Panc1 (cell line): ENCODE measurements at regions not wholly inside any gene's neighbourhood (a gene's known extent, or its start where the extent isn't known, plus 50 kb on each side); places are given as distances from the start of the nearest gene placed in this dataset.

Source experiments
- ATAC-seq: fragments of 200-7000 bp; cut with Tn5 transposase; 2 replicates; pipeline ENCODE4 v1.9.1; 2020; ENCODE audit warnings: mild to moderate bottlenecking, moderate library complexity
- BruUV-seq: library from RNA; stranded (reverse); fragments of 400-500 nt; replicated peaks from 2 replicates; lab custom pipeline; 2021; lab: Mats Ljungman, UMichigan
- CTCF ChIA-PET: fragments of 300-600 bp; sonication (Branson Sonifier 250); formaldehyde crosslinking; loops from one replicate; lab custom pipeline; 2022; ENCODE audit warnings: antibody characterized with exemption; lab: Charles Lee
- POLR2A ChIA-PET: fragments of 300-600 bp; sonication (Branson Sonifier 250); formaldehyde crosslinking; loops from one replicate; lab custom pipeline; 2022; ENCODE audit warnings: antibody characterized with exemption; lab: Charles Lee
- DNase-seq: peaks from one replicate; pipeline ENCODE4 v3.0.0-alpha.2; 2010; ENCODE audit warnings: low read depth, low spot score
- H3K27ac ChIP-seq: 2 replicates; pipeline ENCODE4 v1.5.1; 2011; ENCODE audit warnings: mild to moderate bottlenecking, low read length, inconsistent platforms
- H3K27me3 ChIP-seq: fragments of 200-500 bp; sonication (Bioruptor generic); 2 replicates; pipeline ENCODE4 v1.6.0; 2014; ENCODE audit warnings: low read length, inconsistent platforms; ENCODE audit not compliant: control insufficient read depth, insufficient read depth
- H3K36me3 ChIP-seq: fragments of 200-500 bp; sonication (Bioruptor generic); 2 replicates; pipeline ENCODE4 v1.5.1; 2014; ENCODE audit warnings: inconsistent platforms, mild to moderate bottlenecking, low read length, moderate library complexity; ENCODE audit not compliant: control insufficient read depth, insufficient read depth
- H3K4me1 ChIP-seq: 2 replicates; pipeline ENCODE4 v1.5.1; 2011; ENCODE audit warnings: inconsistent platforms, mild to moderate bottlenecking, low read length, moderate library complexity; ENCODE audit not compliant: control insufficient read depth, insufficient read depth
- H3K4me3 ChIP-seq, 2 experiments: 2 replicates each; pipeline ENCODE4 v1.5.1; 2011 to 2012; ENCODE audit warnings: low read depth in 2 of 2, low read length in 2 of 2, mild to moderate bottlenecking in 2 of 2, inconsistent platforms in 1 of 2, moderate library complexity in 1 of 2
- H3K9me3 ChIP-seq: fragments of 200-500 bp; sonication (Bioruptor generic); 2 replicates; pipeline ENCODE4 v1.5.1; 2014; ENCODE audit warnings: low read depth, mild to moderate bottlenecking, inconsistent platforms, low read length, moderate library complexity; ENCODE audit not compliant: control insufficient read depth, insufficient read depth
- CTCF ChIP-seq: fragments of 450-650 bp; IDR thresholded peaks from 2 replicates; pipeline ENCODE4 v1.5.1; 2017; ENCODE audit warnings: mild to moderate bottlenecking
- POLR2AphosphoS5 ChIP-seq: IDR thresholded peaks from 2 replicates; pipeline ENCODE4 v1.6.1; 2012; ENCODE audit warnings: mild to moderate bottlenecking, low read depth, low read length, moderate library complexity
- REST ChIP-seq, 2 experiments: IDR thresholded peaks; 2 replicates each; pipeline ENCODE4 v1.6.1; 2011 to 2012; ENCODE audit warnings: low read depth in 2 of 2, control low read depth in 1 of 2, low read length in 1 of 2, mild to moderate bottlenecking in 1 of 2, moderate library complexity in 1 of 2; ENCODE audit not compliant: insufficient read depth in 1 of 2
- SIN3A ChIP-seq: IDR thresholded peaks from 2 replicates; pipeline ENCODE4 v1.6.1; 2012; ENCODE audit warnings: low read depth, mild to moderate bottlenecking, low read length, moderate library complexity, borderline replicate concordance; ENCODE audit not compliant: insufficient read depth
- TCF7L2 ChIP-seq: IDR thresholded peaks from 2 replicates; pipeline ENCODE4 v1.6.1; 2011; ENCODE audit warnings: mild to moderate bottlenecking, low read depth, low read length, inconsistent platforms
- in situ Hi-C: cut with HindIII; loops from 2 replicates; pipeline ENCODE4 v1.10.0; 2016; ENCODE audit warnings: low sequenced_read_pairs, low pct_unique_long_range_greater_than_20kb
- intact Hi-C: fragments of 100-400 bp; cut with micrococcal nuclease; formaldehyde crosslinking; loops from one replicate; pipeline ENCODE4 v1.10.0; 2022; ENCODE audit not compliant: unreplicated experiment

DNA sequence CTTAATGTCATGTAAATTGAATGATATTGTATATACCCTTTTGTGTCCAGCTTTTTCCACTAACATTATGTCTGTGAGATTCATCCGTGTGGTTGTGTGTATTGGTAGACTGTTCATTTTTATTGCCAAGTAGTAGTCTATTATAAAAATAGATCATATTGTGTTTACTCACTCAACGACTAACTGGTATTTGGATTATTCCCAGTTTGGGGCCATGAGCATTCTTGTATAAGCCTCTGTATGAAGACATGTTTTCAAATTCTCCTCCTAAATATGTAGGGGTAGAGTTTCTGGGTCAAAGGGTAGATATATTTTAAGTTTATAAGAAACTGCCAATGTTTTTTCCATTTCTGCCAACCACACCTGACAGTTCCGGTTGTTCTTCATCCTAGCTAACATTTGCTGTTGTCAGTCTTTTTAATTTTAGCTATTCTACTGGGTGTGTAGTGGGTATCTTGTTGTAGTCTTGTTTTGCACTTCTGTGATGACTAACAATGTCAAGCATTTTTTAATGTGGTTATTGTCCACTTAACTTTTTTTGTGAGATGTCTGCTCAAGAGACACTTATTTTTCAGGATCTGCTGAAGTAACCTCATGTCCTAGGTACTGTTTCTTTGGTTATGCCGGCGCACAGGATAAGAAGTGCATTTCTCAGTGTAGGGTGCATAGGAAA is 93.2 kb downstream of the DACT1 start:
- TF ChIP-seq POLR2AphosphoS5: no peak
- TF ChIP-seq TCF7L2: no peak
- TF ChIP-seq CTCF: no peak
- no peak for TF ChIP-seq REST (IDR thresholded peaks at IDR 0.05; ENCODE audit: insufficient read depth in 1 of 2, low read depth in 2 of 2, low read length in 1 of 2)
- TF ChIP-seq SIN3A: no peak
- Histone ChIP-seq H3K4me3 (no peak overlapping the region), H3K36me3 (no peaks in the 10 kb centered on the region), H3K27me3 (no peaks in the 10 kb centered on the region), H3K27ac (no peak overlapping the region), H3K4me1 (no peaks in the 10 kb centered on the region), H3K9me3 (no peaks in the 10 kb centered on the region)
- no TSS peak for BruUV-seq
- no peak for DNase-seq
- ChIA-PET CTCF (no interaction called here), POLR2A (no interaction called here)
- no peak for ATAC-seq
- intact Hi-C loops (no loop called here), in situ Hi-C loops (no loop called here)

GRCh38 chr14:58731465-58732293 is 93.9 kb downstream of the DACT1 start:
- ATAC-seq (no peak), DNase-seq (no peak)
- no peaks in the 10 kb centered on the region for H3K4me1 ChIP-seq
- ChIA-PET CTCF (interaction anchor here (0.5 kb wide), 1 partner anchor 17 kb away, joined by 3 read pairs; no protein-coding TSS in a partner anchor), POLR2A (no interaction called here)
- no peaks in the 10 kb centered on the region for H3K27me3 ChIP-seq
- no TSS peak for BruUV-seq
- no peaks in the 10 kb centered on the region for H3K36me3 ChIP-seq
- in situ Hi-C loops (no loop called here), intact Hi-C loops (no loop called here)
- TF ChIP-seq TCF7L2 (no peak), CTCF (no peak), SIN3A (no peak), POLR2AphosphoS5 (no peak), REST (IDR thresholded peaks at IDR 0.05; ENCODE audit: insufficient read depth in 1 of 2, low read depth in 2 of 2, low read length in 1 of 2) (no peak)
- H3K9me3 ChIP-seq: no peaks in the 10 kb centered on the region
- H3K27ac ChIP-seq: no peak overlapping the region
- H3K4me3 ChIP-seq: no peak overlapping the region
